ENCODE measurements at regions not wholly inside any gene's neighbourhood (a gene's known extent, or its start where the extent isn't known, plus 50 kb on each side); places are given as distances from the start of the nearest gene placed in this dataset.
"Not testable (repeated sequence)": the region's sequence is repeated elsewhere in the genome, so short reads cannot be mapped to it uniquely, and the experiment has no call there.

- no peak for DNase-seq (ENCODE audit: low spot score)
Observed at GRCh38 chr12:76180401-76181277, 96.2 kb upstream of the NAP1L1 start.

GRCh38 chr12:76178452-76178851 lies 94.0 kb upstream of the NAP1L1 start:
- TF ChIP-seq CTCF (IDR thresholded peaks at IDR 0.05; ENCODE audit: extremely low read depth, insufficient read depth, missing control alignments): no peak
- DNase-seq (ENCODE audit: low spot score): no peak
- in situ Hi-C loops (cut with MboI; ENCODE audit: low pct_unique_long_range_greater_than_20kb, low sequenced_read_pairs, unreplicated experiment): loop anchor here (10.0 kb wide), 1 partner anchor 166 kb away; the partner anchor contains the start of gene BBS10

More at GRCh38 chr12:76180401-76181277, 96.2 kb upstream of the NAP1L1 start:
- in situ Hi-C loops (cut with MboI; ENCODE audit: low pct_unique_long_range_greater_than_20kb, low sequenced_read_pairs, unreplicated experiment): no loop called here
- TF ChIP-seq CTCF (IDR thresholded peaks at IDR 0.05; ENCODE audit: extremely low read depth, insufficient read depth, missing control alignments): peak; percentile 15

GRCh38 chr12:76177821-76178220 lies 93.3 kb upstream of the NAP1L1 start:
- no peak for DNase-seq (ENCODE audit: low spot score)
- TF ChIP-seq CTCF (IDR thresholded peaks at IDR 0.05; ENCODE audit: extremely low read depth, insufficient read depth, missing control alignments): no peak
- in situ Hi-C loops (cut with MboI; ENCODE audit: low pct_unique_long_range_greater_than_20kb, low sequenced_read_pairs, unreplicated experiment): loop anchor here (10.0 kb wide), 1 partner anchor 167 kb away; the partner anchor contains the start of gene BBS10

- in situ Hi-C loops (cut with MboI; ENCODE audit: low pct_unique_long_range_greater_than_20kb, low sequenced_read_pairs, unreplicated experiment): loop anchor here (10.0 kb wide), 1 partner anchor 168 kb away; the partner anchor contains the start of gene BBS10
- no peak for TF ChIP-seq CTCF (IDR thresholded peaks at IDR 0.05; ENCODE audit: extremely low read depth, insufficient read depth, missing control alignments)
- no peak for DNase-seq (ENCODE audit: low spot score)
Observed at GRCh38 chr12:76176940-76177339, 92.5 kb upstream of the NAP1L1 start.

- in situ Hi-C loops (cut with MboI; ENCODE audit: low pct_unique_long_range_greater_than_20kb, low sequenced_read_pairs, unreplicated experiment): loop anchor here (10.0 kb wide), 1 partner anchor 169 kb away; the partner anchor contains the start of gene BBS10
- DNase-seq (ENCODE audit: low spot score): not testable (repeated sequence)
Observed at GRCh38 chr12:76175946-76176345, 91.5 kb upstream of the NAP1L1 start.

GRCh38 chr12:76173756-76174155 lies 89.3 kb upstream of the NAP1L1 start:
- in situ Hi-C loops (cut with MboI; ENCODE audit: low pct_unique_long_range_greater_than_20kb, low sequenced_read_pairs, unreplicated experiment): loop anchor here (10.0 kb wide), 1 partner anchor 171 kb away; the partner anchor contains the start of gene BBS10
- TF ChIP-seq CTCF (IDR thresholded peaks at IDR 0.05; ENCODE audit: extremely low read depth, insufficient read depth, missing control alignments): no peak
- DNase-seq (ENCODE audit: low spot score): no peak
